ENCODE measurements at regions not wholly inside any gene's neighbourhood (a gene's known extent, or its start where the extent isn't known, plus 50 kb on each side); places are given as distances from the start of the nearest gene placed in this dataset.

- DNase-seq = no peak
Observed at GRCh38 chr14:83988275-83988674, 1541.7 kb upstream of the FLRT2 start.

GRCh38 chr14:83991666-83992065 lies 1538.3 kb upstream of the FLRT2 start:
- DNase-seq = no peak

- no peak for DNase-seq
Observed at GRCh38 chr14:83992857-83993256, 1537.1 kb upstream of the FLRT2 start.

- DNase-seq = no peak
Observed at GRCh38 chr14:83993545-83993944, 1536.4 kb upstream of the FLRT2 start.

GRCh38 chr14:83994020-83994419 lies 1535.9 kb upstream of the FLRT2 start:
- DNase-seq = no peak

GRCh38 chr14:84001023-84001422 lies 1528.9 kb upstream of the FLRT2 start:
- DNase-seq = no peak

- DNase-seq = no peak
Observed at GRCh38 chr14:84003346-84003745, 1526.6 kb upstream of the FLRT2 start.

GRCh38 chr14:84006643-84007155 lies 1523.2 kb upstream of the FLRT2 start:
- DNase-seq = no peak

- DNase-seq = no peak
Observed at GRCh38 chr14:84013424-84013823, 1516.5 kb upstream of the FLRT2 start.

- DNase-seq = no peak
Observed at GRCh38 chr14:84017495-84017894, 1512.4 kb upstream of the FLRT2 start.

- no peak for DNase-seq
Observed at GRCh38 chr14:84021433-84021832, 1508.5 kb upstream of the FLRT2 start.

- no peak for DNase-seq
Observed at GRCh38 chr14:84024231-84024820, 1505.6 kb upstream of the FLRT2 start.

GRCh38 chr14:84025106-84026012 lies 1504.6 kb upstream of the FLRT2 start:
- no peak for DNase-seq

- no peak for DNase-seq
Observed at GRCh38 chr14:84027351-84027750, 1502.6 kb upstream of the FLRT2 start.

- no peak for DNase-seq
Observed at GRCh38 chr14:84028080-84028604, 1501.8 kb upstream of the FLRT2 start.

GRCh38 chr14:84029246-84029645 lies 1500.7 kb upstream of the FLRT2 start:
- no peak for DNase-seq

GRCh38 chr14:84029720-84030119 lies 1500.2 kb upstream of the FLRT2 start:
- no peak for DNase-seq

GRCh38 chr14:84036840-84037239 lies 1493.1 kb upstream of the FLRT2 start:
- no peak for DNase-seq

- no peak for DNase-seq
Observed at GRCh38 chr14:84037593-84037992, 1492.4 kb upstream of the FLRT2 start.

GRCh38 chr14:84040101-84040500 lies 1489.8 kb upstream of the FLRT2 start:
- no peak for DNase-seq

- no peak for DNase-seq
Observed at GRCh38 chr14:84041421-84041820, 1488.5 kb upstream of the FLRT2 start.

- DNase-seq = no peak
Observed at GRCh38 chr14:84042992-84043391, 1487.0 kb upstream of the FLRT2 start.

- DNase-seq = no peak
Observed at GRCh38 chr14:84064316-84065125, 1465.4 kb upstream of the FLRT2 start.

All from stimulated activated CD4-positive, alpha-beta T cell treated with anti-CD3 and anti-CD28 coated beads, Interleukin-4, amount 100 ng/mL, for 1 hour (primary cell).